RKO (cell line): ENCODE measurements at regions not wholly inside any gene's neighbourhood (a gene's known extent, or its start where the extent isn't known, plus 50 kb on each side); places are given as distances from the start of the nearest gene placed in this dataset.
"Not testable (repeated sequence)": the region's sequence is repeated elsewhere in the genome, so short reads cannot be mapped to it uniquely, and the experiment has no call there.

Experiments used
- DNase-seq: peaks from one replicate; pipeline ENCODE4 v3.0.0-alpha.2; 2016; ENCODE audit warnings: low spot score

DNA sequence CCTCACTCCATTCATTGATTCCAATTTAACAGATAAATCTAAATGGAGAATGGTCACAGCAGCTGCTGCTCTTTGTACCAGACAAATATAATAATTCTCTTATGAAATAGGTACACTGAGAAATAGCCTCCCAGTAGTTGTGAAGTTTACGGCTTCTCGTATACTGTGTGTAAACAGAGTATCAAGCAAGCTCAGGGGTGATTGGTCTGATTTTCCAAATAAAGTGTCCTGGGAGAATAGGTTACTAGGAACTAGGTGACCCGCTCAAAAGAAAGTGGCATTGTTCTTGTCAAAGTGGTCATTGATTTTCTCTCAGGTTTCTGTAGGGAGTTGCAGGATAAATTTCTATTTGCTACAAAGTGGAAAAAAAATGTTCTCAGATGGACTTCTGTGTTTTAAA lies 838.2 kb downstream of the RAPGEF2 start:
- DNase-seq = no peak

DNA sequence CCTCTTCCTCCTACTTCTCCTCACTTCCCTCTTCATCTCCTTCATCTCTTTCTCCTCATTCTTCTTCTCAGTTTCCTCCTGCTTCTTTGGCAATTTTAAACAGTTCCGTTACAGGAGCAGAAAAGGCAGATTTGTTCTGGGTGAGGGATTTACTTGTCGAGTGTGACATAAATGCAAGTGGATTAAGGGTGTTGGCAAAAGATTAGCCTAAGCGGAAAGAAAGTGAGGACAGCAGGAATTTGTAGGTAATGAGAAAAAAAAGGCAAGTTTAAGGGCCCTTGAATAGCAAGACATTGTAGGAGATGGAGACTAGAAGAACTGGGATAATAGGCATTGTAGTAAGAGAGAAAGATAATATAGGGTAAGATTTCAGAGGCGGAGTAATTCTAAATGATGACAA lies 841.6 kb downstream of the RAPGEF2 start:
- DNase-seq = no peak

DNA sequence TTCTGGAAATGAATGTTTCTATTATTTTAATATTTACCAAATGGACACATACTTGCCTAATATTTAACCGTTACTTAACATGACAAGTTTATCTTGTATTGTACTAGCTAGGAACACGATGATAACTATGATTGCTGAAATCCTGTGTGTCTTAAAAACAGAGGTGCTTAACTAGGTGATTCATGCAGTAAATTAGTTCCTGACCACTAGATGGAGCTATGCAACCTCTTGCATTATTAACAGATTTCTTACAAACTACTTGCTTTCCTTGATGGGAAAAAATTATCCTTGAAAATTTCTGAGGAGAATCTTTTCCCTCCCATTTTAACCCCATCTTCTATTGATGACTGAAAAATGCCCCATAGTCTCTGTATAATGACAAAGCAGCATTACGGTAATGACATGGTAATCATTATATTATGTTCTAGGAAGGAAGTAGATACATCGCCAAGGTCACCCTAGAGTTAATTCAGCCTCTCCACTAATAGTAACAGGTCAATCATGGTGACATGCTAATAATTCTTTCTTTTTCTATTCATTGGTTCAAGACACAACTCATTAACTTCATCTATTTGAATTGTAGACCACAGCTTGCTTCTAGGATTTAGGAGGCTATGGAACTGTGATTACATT lies 844.2 kb downstream of the RAPGEF2 start:
- DNase-seq = peak; percentile 78

DNA sequence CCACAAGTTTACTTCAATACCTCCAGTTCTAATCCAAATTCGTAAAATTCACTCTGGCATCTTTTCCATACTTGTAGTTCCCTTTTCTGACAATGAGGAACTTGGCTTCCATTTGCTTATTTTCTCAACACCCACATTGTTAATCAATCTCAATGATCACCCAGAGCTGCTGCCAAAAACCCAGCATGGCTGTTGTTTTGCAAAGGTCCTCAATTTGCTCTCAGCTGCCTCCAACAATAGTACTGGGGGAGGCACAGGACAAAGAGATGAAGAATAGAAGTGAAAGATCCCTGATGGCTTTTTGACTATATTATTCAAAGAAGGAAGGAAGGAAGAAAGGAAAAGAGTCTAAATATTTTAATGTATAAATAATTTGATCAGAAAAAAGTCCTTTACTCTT lies 847.8 kb downstream of the RAPGEF2 start:
- DNase-seq = no peak

DNA sequence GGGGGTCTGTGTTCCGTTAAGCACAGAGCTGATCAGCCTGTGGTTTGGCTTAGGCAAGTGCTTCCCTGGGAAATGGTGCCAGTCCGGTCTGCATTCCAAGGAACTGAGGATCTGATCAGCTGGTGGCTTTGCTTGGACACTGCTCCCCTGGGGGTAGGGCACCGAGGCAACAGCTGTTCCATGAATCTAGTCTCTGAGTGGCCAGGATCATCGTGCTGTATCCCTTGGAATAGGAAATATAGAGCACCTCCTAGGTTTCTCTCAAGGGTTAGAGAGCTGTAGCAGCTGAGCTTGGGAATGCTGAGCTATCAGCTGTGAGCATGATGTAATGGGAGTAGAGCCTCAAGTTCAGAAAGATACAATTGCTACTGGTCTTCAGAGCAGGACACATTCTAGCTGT lies 863.9 kb downstream of the RAPGEF2 start:
- no peak for DNase-seq

DNA sequence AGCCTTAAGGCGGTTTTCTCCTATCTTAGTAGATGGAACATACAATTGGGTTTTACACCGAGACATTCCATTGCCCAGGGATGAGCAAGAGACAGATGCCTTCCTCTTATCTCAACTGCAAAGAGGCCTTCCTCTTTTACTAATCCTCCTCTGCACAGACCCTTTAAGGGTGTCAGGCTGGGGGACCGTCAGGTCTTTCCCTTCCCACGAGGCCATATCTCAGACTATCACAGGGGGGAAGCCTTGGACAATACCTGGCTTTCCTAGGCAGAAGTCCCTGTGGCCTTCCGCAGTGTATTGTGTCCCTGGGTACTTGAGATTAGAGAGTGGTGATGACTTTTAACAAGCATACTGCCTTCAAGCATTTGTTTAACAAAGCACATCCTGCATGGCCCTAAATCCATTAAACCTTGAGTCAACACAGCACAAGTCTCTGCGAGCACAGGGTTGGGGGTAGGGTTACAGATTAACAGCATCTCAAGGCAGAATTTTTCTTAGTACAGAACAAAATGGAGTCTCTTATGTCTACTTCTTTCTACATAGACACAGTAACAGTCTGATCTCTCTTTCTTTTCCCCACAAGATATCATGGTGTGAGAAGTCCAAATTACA lies 874.1 kb downstream of the RAPGEF2 start:
- not testable (repeated sequence) for DNase-seq

DNA sequence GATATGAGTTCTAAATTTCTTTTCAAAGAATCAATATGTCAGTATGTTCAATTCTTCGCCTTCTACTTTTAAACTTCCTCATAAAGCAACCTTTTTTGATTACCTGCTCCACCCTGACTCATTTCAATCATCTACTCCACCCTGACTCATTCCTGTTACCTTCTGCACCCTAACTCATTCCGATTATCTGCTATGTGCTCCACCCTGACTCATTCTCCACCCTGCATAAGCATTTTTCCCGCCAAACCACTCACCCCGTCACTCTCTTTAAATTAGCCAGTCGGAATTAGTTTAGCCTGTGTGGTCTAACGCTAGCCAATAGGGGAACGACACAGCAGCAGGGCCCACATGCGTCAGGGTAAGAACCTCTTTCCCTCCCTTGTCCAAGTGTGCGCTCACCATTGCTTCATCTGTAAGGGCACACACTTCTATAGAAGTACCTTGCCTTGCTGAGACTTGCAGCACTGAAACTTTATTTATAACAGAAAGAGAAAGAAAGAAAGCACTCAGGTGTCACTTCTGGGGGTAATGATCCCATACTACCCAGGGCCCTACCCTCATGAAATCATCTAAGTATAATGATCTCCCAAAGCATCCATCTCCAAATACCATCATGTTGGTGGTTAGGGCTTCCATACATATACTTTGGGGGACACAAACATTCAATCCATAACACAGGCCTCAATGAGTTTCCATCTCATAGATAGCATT lies 875.2 kb downstream of the RAPGEF2 start:
- no peak for DNase-seq

DNA sequence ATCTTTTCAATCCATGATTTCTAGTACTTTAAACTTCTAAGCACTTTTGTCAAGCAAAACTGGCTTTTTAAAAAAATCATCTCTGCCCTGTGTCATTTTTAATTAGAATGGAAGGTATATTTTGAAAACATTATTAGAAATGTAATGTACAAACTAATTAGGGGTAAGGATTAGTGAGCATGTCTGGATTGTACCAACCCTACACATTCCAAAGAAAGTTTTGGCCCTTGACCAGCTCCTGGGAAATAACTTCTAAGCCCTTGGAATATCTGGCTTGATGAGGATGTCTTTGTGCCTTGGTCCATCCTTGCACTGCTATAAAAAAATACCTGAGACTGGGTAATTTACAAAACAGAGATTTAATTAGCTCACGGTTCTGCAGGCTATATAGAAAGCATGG lies 876.5 kb downstream of the RAPGEF2 start:
- DNase-seq = no peak

DNA sequence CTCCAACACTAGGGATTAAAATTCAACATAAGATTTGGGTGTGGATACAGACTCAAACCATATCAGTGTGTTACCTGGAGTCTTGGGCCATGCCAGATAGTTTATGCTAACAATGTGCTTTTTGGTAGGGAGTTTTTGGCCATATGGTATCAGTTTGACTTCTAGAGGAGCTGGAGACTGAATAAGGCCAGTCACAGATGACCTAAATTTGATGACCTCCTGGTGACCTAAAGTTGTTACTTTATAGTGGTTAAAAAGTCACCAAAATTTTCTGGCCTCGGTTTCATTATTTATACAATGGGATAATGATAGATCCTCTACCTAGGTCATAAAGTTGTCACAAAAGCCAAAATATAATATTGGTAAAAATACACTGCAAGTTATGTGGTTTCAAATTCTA lies 877.1 kb downstream of the RAPGEF2 start:
- no peak for DNase-seq

DNA sequence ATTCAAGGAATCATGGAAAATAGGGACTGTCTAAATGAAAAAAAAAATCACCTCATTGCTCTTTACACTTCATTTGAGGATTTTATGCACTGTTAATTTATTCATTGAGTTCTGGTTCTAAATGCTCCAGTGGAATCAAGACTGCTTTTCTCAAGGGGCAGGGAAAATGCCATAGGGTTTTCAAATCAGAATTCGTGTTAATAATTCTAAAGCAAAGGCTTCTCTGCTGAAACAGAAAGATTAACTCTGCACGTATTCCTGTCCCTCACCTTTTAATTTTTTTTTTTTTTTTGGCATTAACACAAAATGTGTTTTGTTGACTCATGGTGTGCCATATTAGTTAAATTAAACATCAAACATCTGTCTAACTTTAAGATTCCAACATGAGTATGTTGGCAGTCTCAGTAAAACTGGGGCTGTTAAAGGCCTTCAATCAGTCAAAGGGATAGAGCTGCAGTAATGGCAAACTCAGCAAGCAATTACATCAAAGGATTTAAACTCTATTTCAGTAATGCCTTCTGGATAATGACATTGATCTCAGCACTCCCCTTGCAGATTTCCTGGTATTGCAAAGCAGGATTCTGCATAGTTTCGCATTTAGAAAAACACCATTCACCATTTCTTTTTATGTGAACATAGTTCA lies 878.1 kb downstream of the RAPGEF2 start:
- no peak for DNase-seq

DNA sequence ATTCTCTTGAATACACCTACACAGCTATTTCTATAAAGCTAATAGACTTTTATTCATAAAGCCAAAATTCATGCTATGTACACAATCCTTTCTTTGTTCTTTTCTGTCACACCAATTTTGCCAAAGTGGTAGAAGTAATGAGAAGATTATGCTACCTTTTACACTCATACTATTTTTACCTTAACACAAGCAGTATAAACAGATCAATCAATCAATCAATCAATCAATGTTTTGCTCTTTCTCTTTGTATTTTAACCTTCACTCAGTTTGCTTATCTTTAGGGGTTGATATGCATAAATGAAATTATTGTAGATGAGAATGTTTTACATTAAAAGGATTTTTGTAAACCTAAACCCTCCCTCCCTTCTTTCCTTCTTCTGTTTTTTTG lies 878.6 kb downstream of the RAPGEF2 start:
- no peak for DNase-seq

DNA sequence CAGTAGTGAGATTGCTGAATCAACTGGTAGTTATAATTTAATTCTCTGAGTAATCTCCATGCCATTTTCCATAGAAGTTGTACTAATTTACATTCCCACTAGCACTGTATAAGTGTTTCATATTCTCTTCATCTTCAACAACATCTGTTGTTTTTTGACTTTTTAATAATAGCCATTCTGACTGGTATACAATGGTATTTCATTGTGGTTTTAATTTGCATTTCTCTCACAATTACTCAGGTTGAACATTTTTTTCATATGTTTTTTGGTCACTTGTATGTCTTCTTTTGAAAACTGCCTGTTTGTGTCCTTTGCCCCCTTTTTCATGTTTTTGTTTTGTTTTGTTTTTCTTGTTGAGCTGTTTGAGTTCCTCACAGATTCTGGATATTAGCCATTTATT lies 880.2 kb downstream of the RAPGEF2 start:
- DNase-seq = no peak

DNA sequence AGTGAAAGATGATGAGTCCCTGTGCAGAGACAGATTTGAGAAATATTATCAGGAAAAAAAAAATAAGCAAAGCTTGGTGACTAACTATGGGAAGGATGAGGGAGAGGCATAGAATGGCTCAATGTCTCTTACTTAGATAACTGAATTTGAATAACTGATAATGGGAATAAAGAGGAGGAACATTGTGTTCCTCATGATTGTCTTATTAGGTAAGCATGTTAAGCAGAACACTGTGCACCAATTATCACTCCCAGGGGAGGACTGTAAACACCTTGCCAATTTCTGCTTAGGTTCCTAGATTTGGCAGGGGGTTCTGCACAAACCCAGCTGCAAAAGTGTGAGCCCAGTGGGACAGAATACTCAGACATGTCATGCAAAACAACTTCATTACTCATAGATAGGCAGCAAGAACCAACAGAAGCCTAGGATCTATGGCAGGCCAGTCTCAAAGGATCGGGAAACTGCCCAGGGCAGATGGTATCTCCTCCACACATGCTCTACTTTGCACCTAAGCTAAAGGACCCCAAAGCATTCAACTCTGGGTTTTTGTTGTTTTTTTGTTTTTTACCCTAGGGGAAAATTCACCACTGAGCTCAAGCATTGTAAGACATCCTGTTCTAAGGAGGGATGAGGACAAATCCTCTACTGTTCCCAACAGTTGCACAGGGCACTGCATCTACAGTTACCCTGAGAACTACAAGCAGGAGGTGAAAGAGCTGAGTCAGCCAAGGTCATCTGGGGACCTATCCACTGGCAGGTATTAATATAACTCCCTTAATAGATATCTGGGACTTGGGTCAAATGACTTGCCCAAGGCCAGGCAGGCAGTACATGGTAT lies 907.0 kb downstream of the RAPGEF2 start:
- no peak for DNase-seq

DNA sequence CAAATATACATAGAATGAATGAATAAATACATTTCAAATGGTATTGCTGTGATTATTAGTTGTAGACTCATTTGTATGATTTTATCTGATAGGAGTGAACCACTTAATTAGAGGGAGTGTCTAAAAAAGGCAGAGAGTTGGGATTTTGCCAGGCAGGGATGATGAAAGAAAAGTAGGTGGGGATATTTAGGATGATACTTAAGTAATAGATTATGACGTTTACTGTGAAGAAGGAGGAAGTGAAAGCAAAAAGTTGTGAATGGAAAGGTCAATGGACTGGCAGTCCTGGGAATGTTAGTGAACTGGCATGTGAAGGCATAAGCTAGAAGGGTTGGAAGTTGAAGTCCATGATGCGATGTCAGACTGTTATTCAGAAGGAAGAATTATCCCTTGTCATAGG lies 917.1 kb downstream of the RAPGEF2 start:
- no peak for DNase-seq

DNA sequence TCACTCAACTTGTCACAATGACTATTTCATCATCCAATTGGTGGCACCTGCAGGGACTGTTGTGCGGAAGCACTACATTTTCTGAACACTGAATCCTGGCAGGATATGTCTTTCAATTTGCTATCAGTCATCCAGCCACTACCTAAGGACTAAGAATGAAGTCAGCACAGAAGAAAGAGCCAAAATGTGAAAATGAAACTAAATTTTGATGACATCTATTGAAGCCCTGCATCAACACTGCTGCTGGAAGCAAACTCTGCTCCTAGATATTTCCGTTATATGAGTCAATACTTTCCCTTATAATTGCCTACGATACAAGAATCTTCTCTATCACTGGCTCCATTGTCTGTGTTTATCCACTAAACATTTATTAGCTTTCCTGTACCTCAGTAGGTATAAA lies 917.9 kb downstream of the RAPGEF2 start:
- no peak for DNase-seq

DNA sequence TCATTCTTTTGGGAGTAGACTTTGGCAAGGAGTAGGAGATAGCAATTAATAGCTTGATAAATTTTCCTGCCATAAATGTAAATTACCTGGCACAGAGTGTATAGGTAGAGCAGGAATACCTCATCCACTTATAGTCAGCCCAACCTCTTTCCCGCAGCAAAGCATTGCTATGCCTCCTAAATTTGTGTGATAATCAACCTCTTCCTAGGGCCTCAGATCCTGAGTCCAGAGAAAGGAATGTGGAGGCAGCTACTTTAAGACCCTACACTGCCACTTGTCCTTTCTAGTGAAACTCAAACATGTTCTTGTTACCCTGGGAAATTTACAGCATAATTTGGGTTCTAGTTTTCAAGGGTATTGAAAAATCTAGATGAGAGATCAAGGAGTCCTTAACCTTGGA lies 919.0 kb downstream of the RAPGEF2 start:
- no peak for DNase-seq

DNA sequence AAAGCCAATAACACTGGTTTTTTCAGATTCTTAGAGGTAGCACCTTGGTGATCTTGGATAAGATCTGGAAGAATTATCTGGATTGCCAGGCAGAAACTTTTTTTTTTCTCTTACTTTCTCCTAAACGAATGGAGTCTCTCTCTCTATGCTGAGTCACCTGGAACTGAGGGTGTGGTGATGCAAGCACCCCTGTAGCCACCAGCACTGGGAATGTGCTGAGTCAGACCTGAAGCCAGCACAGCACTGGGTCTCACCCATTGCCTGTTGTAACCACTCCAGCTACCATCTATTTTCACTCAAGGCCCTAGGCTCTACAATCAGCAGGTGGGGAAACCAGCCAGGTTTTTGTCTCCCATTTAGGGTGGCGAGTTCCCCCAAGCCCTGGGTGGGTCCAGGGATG lies 923.8 kb downstream of the RAPGEF2 start:
- DNase-seq = peak; percentile 64

DNA sequence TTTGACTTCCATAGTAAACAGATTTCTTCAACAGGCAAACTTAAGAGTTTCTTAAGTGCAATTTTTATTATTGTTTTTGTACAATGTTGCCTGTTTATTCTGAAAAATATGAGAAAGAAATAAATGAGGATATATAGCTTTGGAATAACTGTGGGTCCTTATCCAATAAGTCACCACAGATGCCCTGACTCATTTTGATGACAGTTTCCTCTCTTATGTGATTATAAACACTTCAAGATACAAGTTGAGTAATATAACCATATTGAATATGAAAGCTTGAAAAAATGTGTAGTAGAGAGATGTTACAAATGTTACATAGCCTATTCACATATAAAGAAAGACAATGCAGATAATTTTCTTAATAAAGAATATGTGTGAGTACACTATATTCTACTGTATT lies 931.6 kb downstream of the RAPGEF2 start:
- DNase-seq = no peak

DNA sequence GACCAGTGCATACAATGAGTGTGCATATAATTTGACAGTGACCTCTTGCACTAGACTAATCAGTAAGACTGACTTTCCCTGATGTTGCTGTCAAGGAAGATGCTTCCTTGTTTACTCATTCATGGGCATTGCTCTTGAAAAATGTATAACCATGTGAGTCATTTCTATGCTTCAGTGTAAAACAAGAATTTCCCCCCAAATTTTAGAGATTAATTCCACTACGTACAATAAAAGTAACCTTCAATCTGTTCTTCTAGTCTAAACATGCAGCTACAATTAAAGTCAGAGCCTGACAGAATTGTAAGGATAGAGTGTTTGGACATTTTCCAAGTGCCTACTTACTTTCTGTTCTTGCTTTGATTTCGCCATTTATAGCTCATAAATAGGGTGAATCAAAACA lies 935.7 kb downstream of the RAPGEF2 start:
- DNase-seq = no peak

DNA sequence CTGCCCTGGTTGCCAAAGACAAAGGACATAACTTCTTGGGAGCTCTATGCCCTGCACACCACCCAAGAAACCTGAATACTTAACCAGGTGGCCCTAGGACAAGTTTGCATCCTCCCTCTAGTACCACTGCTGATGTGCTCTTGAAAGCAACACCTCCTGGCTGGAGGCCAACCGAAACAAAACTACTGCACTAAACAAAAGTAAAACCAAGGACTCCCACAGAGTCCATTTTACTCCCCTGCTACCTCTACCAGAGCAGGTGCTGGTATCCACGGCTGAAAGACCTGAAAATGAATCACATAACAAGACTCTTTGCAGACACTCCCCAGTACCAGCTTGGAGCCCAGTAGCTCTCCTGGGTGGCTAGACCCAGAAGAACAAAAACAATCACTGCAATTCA lies 941.8 kb downstream of the RAPGEF2 start:
- DNase-seq = no peak

DNA sequence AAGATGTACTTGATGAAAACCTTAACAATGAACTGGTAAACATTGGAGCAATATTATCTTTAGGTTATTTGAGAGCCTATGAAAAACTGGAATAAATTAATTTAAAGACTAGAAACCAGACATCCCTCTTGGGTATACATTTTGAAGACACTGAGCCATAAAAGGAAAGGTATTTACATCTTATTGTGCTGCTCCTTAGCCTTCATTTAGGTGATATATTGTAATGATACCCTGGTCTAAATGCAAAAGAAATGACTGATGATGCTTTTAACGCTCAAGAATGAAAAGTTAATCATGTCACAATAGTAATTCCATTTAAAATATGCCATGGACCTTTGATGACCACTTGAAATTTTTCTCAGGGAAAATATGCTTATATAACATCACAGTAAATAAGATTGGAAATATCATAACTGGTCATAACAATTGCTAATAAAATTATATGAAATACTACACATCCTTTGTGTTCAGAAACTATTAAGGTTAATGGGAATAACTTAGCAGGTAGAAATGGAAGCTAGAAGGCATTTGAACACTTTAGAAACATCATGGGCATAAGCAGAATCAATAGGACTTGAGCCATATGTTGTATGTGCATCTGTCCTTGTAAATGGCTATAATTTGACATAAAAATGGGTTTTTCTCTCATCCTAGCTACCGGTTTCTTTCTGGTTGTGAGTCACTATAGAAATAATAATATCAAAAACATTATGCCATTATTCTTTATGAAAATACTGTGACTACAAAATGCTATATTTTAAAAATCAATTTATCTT lies 979.7 kb downstream of the RAPGEF2 start:
- no peak for DNase-seq

DNA sequence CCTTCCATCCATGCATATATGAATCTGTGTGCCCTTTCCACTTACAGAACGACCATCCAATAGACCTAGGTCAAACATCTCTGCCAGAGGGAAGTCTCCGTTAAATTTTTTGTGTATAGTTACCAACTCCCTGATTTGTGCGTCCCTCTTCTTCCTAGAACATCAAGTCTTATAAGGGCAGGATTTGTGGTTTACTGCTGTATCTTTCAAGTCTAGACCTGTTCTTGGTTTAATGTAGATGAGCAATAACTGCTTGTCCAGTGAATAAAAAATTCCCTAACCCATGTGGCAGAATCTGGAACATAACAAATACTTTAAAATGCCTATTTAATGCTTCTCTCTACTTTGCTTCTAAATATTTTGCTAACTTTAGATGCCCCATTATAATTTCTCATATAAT lies 988.8 kb downstream of the RAPGEF2 start:
- DNase-seq = no peak
